ENCODE measurements at regions not wholly inside any gene's neighbourhood (a gene's known extent, or its start where the extent isn't known, plus 50 kb on each side); places are given as distances from the start of the nearest gene placed in this dataset.

DNA sequence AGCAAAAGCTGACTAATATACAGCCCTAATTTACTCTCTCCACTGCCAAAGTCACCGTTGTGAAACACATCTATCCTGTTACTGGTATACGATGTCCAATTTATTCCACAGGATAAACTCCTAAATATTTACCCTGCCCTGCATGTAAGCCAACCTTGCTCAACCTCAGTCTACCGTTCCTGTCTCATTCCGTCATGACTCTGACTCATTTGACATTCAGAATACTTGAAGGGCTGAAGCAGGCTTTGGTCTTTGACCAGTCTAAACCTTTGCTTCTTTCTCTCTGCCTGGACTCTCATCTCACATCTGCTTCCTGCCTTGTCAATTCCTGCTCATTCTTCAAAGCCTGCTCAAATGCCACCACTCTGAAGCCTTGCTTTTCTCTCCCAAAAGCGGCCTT lies 157.5 kb downstream of the SCP2D1 start:
- no peak for TF ChIP-seq ZFX (IDR thresholded peaks at IDR 0.05)
- TF ChIP-seq, protein P1, sequence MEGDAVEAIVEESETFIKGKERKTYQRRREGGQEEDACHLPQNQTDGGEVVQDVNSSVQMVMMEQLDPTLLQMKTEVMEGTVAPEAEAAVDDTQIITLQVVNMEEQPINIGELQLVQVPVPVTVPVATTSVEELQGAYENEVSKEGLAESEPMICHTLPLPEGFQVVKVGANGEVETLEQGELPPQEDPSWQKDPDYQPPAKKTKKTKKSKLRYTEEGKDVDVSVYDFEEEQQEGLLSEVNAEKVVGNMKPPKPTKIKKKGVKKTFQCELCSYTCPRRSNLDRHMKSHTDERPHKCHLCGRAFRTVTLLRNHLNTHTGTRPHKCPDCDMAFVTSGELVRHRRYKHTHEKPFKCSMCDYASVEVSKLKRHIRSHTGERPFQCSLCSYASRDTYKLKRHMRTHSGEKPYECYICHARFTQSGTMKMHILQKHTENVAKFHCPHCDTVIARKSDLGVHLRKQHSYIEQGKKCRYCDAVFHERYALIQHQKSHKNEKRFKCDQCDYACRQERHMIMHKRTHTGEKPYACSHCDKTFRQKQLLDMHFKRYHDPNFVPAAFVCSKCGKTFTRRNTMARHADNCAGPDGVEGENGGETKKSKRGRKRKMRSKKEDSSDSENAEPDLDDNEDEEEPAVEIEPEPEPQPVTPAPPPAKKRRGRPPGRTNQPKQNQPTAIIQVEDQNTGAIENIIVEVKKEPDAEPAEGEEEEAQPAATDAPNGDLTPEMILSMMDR (conservative IDR thresholded peaks at IDR 0.05) = no peak
- H3K27ac ChIP-seq = no peak overlapping the region

DNA sequence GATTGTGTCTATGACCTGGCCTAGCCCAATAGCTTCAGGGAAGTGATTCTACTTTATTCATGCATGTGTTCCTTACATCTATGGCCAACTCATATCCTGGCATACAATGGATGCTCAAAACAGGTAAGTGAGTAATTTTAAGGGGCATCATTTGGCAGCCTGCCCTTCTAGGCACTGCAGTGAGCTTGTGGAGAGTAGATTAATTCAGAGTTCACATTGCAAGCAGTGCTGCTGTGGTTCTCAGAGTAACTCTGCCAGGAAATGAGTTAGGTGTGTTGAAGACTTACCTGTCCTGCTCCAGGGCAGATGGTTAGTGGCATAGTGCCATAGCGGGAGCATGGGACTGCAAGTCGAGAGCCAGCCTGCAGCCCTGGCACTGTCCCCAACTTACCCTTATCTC lies 158.0 kb downstream of the SCP2D1 start:
- H3K27ac ChIP-seq = no peak overlapping the region
- TF ChIP-seq ZFX (IDR thresholded peaks at IDR 0.05) = no peak
- TF ChIP-seq, protein P1 (conservative IDR thresholded peaks at IDR 0.05) = no peak

- no peak overlapping the region for H3K27ac ChIP-seq
Observed at GRCh38 chr20:18972251-18972876, 158.8 kb downstream of the SCP2D1 start.

DNA sequence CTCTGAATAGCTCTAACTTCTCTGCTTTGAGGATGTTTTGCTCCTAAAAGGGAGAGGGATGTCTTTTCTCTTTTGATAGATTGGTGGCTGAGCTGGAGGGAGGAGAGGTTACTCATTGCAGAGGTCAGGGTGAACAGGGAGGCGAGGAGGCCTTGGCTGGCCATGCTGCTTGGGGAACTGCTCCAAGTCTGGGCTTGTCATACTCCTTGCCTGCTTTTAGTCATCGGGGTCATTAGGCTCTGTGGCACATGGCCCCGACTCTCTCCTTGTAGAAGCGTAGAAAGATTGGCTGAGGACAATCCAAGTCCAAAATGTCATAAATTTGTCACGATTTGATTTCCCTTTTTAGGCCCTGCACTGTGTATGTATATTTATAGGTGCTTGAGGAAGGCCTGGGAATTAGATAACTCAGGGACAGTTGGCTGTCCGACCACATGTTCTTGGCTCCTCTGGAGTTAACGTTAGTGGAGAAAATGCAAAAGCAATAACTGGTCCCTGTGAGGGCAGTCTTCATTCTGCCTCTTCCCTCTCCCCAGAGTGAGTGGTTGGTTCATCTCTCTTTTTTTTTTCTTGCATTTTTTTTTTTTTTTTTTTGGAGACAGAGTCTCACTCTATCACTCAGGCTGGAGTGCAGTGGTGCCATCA lies 160.1 kb downstream of the SCP2D1 start:
- TF ChIP-seq ZFX (IDR thresholded peaks at IDR 0.05) = no peak
- TF ChIP-seq, protein P1 (conservative IDR thresholded peaks at IDR 0.05) = no peak
- H3K27ac ChIP-seq = no peak overlapping the region

More at GRCh38 chr20:18972251-18972876, 158.8 kb downstream of the SCP2D1 start:
- no peak for TF ChIP-seq ZFX (IDR thresholded peaks at IDR 0.05)
- TF ChIP-seq, protein P1 (conservative IDR thresholded peaks at IDR 0.05) = no peak

GRCh38 chr20:18974660-18975059 lies 161.1 kb downstream of the SCP2D1 start:
- no peak overlapping the region for H3K27ac ChIP-seq
- no peak for TF ChIP-seq ZFX (IDR thresholded peaks at IDR 0.05)
- TF ChIP-seq, protein P1 (conservative IDR thresholded peaks at IDR 0.05) = no peak

DNA sequence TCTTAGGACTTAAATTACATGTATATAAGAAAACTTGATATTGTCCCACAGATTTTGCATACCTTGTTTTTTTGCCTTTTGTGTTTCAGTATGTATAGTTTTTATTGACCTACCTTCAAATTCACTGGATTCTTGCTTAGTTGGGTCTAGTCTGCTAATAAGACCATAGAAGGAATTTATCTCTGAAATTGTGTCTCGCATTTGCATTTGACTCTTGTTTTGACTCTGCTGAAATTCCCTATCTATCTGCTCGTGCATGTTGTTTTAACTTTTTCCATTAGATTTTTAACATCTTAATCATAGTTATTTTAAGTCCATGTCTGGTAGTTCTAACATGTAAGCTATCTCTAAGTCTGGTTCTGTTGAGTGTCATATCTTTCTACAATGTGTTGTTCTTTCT lies 163.9 kb downstream of the SCP2D1 start:
- no peak for TF ChIP-seq ZFX (IDR thresholded peaks at IDR 0.05)
- TF ChIP-seq, protein P1 (conservative IDR thresholded peaks at IDR 0.05) = no peak
- H3K27ac ChIP-seq = no peak overlapping the region

GRCh38 chr20:18978311-18978710 lies 164.7 kb downstream of the SCP2D1 start:
- TF ChIP-seq, protein P1 (conservative IDR thresholded peaks at IDR 0.05) = no peak
- no peak for TF ChIP-seq ZFX (IDR thresholded peaks at IDR 0.05)
- no peak overlapping the region for H3K27ac ChIP-seq

Measured in C4-2B (cell line).